HL-60 (cell line): ENCODE measurements at regions not wholly inside any gene's neighbourhood (a gene's known extent, or its start where the extent isn't known, plus 50 kb on each side); places are given as distances from the start of the nearest gene placed in this dataset.

Experiments
- CTCF ChIP-seq: IDR thresholded peaks from one replicate; pipeline ENCODE4 v1.5.1; 2011; ENCODE audit warnings: low read length, control low read depth, inconsistent platforms; ENCODE audit not compliant: insufficient read depth
- GABPA ChIP-seq: IDR thresholded peaks from 2 replicates; pipeline ENCODE4 v1.6.1; 2012; ENCODE audit warnings: low read depth
- POLR2AphosphoS5 ChIP-seq: IDR thresholded peaks from 2 replicates; pipeline ENCODE4 v1.6.1; 2012; ENCODE audit warnings: low read depth
- SPI1 ChIP-seq: IDR thresholded peaks from 2 replicates; pipeline ENCODE4 v1.6.1; 2012; ENCODE audit warnings: low read depth, mild to moderate bottlenecking, borderline replicate concordance
- TF ChIP-seq, protein P1 (sequence below): IDR thresholded peaks from 2 replicates; pipeline ENCODE4 v1.6.1; 2012; ENCODE audit warnings: low read depth; ENCODE audit not compliant: insufficient replicate concordance

- TF ChIP-seq CTCF (no peak), POLR2AphosphoS5 (no peak), SPI1 (no peak), GABPA (no peak)
- TF ChIP-seq, protein P1, sequence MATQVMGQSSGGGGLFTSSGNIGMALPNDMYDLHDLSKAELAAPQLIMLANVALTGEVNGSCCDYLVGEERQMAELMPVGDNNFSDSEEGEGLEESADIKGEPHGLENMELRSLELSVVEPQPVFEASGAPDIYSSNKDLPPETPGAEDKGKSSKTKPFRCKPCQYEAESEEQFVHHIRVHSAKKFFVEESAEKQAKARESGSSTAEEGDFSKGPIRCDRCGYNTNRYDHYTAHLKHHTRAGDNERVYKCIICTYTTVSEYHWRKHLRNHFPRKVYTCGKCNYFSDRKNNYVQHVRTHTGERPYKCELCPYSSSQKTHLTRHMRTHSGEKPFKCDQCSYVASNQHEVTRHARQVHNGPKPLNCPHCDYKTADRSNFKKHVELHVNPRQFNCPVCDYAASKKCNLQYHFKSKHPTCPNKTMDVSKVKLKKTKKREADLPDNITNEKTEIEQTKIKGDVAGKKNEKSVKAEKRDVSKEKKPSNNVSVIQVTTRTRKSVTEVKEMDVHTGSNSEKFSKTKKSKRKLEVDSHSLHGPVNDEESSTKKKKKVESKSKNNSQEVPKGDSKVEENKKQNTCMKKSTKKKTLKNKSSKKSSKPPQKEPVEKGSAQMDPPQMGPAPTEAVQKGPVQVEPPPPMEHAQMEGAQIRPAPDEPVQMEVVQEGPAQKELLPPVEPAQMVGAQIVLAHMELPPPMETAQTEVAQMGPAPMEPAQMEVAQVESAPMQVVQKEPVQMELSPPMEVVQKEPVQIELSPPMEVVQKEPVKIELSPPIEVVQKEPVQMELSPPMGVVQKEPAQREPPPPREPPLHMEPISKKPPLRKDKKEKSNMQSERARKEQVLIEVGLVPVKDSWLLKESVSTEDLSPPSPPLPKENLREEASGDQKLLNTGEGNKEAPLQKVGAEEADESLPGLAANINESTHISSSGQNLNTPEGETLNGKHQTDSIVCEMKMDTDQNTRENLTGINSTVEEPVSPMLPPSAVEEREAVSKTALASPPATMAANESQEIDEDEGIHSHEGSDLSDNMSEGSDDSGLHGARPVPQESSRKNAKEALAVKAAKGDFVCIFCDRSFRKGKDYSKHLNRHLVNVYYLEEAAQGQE = no peak
Measured at GRCh38 chr11:24372491-24372890, 124.4 kb upstream of the LUZP2 start.
